ENCODE measurements at regions not wholly inside any gene's neighbourhood (a gene's known extent, or its start where the extent isn't known, plus 50 kb on each side); places are given as distances from the start of the nearest gene placed in this dataset.

GRCh38 chr4:132437117-132437516 is 712.0 kb upstream of the PCDH10 start:
- TF ChIP-seq CTCF (conservative IDR thresholded peaks at IDR 0.05; ENCODE audit: low read length) (no peak), EZH2phosphoT487 (IDR thresholded peaks at IDR 0.05; ENCODE audit: borderline replicate concordance) (no peak)

Data from Loucy (cell line).